ENCODE measurements at regions not wholly inside any gene's neighbourhood (a gene's known extent, or its start where the extent isn't known, plus 50 kb on each side); places are given as distances from the start of the nearest gene placed in this dataset.

DNA sequence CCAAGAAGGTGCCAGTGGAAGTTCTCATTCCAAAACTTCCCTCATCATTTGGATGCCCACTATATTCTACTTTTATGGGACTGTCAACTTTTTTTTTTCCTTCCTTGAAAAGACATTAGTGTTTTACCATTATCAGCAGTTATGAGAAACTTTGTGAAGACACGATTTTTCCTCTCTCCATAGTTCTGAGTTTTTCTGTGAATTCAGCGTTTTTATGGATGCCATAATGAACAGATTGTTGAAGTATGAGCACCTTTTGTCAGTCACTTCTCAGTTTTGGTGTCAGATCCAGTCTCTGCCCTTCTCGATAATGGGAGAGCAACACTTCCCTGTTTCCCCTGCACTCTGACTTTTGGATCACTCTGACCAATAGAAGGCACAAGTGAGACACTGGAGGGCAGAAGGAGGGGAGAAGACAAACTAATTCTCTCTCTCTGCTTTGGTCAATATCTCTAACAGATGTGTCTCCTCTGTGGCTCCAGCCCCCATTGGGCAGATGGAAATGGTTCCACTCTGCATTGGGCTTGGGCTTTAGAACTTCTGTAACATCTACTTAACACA, 53.5 kb upstream of the FN1 start (continued):
- TF ChIP-seq, protein P1, sequence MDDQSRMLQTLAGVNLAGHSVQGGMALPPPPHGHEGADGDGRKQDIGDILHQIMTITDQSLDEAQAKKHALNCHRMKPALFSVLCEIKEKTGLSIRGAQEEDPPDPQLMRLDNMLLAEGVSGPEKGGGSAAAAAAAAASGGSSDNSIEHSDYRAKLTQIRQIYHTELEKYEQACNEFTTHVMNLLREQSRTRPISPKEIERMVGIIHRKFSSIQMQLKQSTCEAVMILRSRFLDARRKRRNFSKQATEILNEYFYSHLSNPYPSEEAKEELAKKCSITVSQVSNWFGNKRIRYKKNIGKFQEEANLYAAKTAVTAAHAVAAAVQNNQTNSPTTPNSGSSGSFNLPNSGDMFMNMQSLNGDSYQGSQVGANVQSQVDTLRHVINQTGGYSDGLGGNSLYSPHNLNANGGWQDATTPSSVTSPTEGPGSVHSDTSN (CRISPR knock-in tag; IDR thresholded peaks at IDR 0.05; ENCODE audit: borderline replicate concordance), result no peak
- TF ChIP-seq TEF (CRISPR knock-in tag; IDR thresholded peaks at IDR 0.05) (no peak), ETV6 (CRISPR knock-in tag; conservative IDR thresholded peaks at IDR 0.05) (no peak), ZNF260 (CRISPR knock-in tag; IDR thresholded peaks at IDR 0.05; ENCODE audit: borderline replicate concordance, low read depth) (no peak), TCF12 (IDR thresholded peaks at IDR 0.05) (no peak), TCF12 (CRISPR knock-in tag; IDR thresholded peaks at IDR 0.05) (no peak), PTBP1 (IDR thresholded peaks at IDR 0.05; ENCODE audit: low read depth, low read length, poor library complexity, severe bottlenecking) (no peak), GLMP (CRISPR knock-in tag; IDR thresholded peaks at IDR 0.05; ENCODE audit: borderline replicate concordance) (no peak)

GRCh38 chr2:215487002-215487372, 51.1 kb upstream of the FN1 start:
- Histone ChIP-seq H2AFZ (ENCODE audit: low read length) (no peak overlapping the region), H3K4me1 (ENCODE audit: insufficient read depth, low read length) (no peaks in the 10 kb centered on the region), H3K4me3 (replicated peaks in 1 of 3; ENCODE audit: insufficient read depth in 1 of 3, low read depth in 2 of 3, low read length in 3 of 3) (no peak overlapping the region), H3K27me3 (ENCODE audit: control insufficient read depth in 1 of 2, insufficient read depth in 2 of 2, low read length in 2 of 2) (no peaks in the 10 kb centered on the region), H4K20me1 (ENCODE audit: insufficient read depth, low read length) (no peaks in the 10 kb centered on the region), H3K4me2 (ENCODE audit: low read depth, low read length) (no peak overlapping the region), H3K36me3 (replicated peaks in 1 of 2; ENCODE audit: control insufficient read depth in 1 of 2, insufficient read depth in 2 of 2, low read length in 2 of 2) (no peaks in the 10 kb centered on the region), H3K27ac (ENCODE audit: extremely low read length, insufficient read depth, low read length) (no peak overlapping the region), H3K79me2 (ENCODE audit: insufficient read depth, low read length) (no peaks in the 10 kb centered on the region), H3K9ac (ENCODE audit: insufficient read depth, low read depth, low read length) (no peak overlapping the region), H3K9me3 (ENCODE audit: low read length) (no peaks in the 10 kb centered on the region)
- in situ Hi-C loops (cut with HindIII; ENCODE audit: extremely low pct_ligation_motif_present, low pct_unique_long_range_greater_than_20kb) (no loop called here), intact Hi-C loops (cut with micrococcal nuclease; ENCODE audit: unreplicated experiment) (no loop called here)
- BruUV-seq (replicated peaks), result no TSS peak
- FAIRE-seq, result no peak
- POLR2A ChIA-PET, result no interaction called here
- CTCF ChIA-PET (ENCODE audit: low intra/inter-chr PET ratio, low total read pairs), result no interaction called here
- ATAC-seq, result no peak
- no peak for DNase-seq (ENCODE audit: low spot score)
- 90% methylated on average over 4 of the region's 4 CpGs for WGBS (ENCODE audit: low lambda C conversion rate)
- TF ChIP-seq ZNF235 (CRISPR knock-in tag; IDR thresholded peaks at IDR 0.05; ENCODE audit: borderline replicate concordance), result no peak
- TF ChIP-seq ZNF589 (CRISPR knock-in tag; conservative IDR thresholded peaks at IDR 0.05), result no peak
- TF ChIP-seq CHD2 (IDR thresholded peaks at IDR 0.05; ENCODE audit: low read depth, low read length), result no peak
- TF ChIP-seq MATR3 (CRISPR knock-in tag; IDR thresholded peaks at IDR 0.05), result no peak
- no peak for TF ChIP-seq CREB3 (CRISPR knock-in tag; IDR thresholded peaks at IDR 0.05)
- TF ChIP-seq, protein P2, sequence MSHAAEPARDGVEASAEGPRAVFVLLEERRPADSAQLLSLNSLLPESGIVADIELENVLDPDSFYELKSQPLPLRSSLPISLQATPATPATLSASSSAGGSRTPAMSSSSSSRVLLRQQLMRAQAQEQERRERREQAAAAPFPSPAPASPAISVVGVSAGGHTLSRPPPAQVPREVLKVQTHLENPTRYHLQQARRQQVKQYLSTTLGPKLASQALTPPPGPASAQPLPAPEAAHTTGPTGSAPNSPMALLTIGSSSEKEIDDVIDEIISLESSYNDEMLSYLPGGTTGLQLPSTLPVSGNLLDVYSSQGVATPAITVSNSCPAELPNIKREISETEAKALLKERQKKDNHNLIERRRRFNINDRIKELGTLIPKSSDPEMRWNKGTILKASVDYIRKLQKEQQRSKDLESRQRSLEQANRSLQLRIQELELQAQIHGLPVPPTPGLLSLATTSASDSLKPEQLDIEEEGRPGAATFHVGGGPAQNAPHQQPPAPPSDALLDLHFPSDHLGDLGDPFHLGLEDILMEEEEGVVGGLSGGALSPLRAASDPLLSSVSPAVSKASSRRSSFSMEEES (CRISPR knock-in tag; IDR thresholded peaks at IDR 0.05), result no peak
- TF ChIP-seq EZH2 (conservative IDR thresholded peaks at IDR 0.05; ENCODE audit: low read depth, low read length), result no peak
- TF ChIP-seq MIER3 (CRISPR knock-in tag; IDR thresholded peaks at IDR 0.05; ENCODE audit: borderline replicate concordance), result no peak
- TF ChIP-seq RCOR2 (CRISPR knock-in tag; IDR thresholded peaks at IDR 0.05), result no peak
- TF ChIP-seq ZNF326 (CRISPR knock-in tag; IDR thresholded peaks at IDR 0.05; ENCODE audit: borderline replicate concordance), result no peak

Measured in HepG2 (cell line).